ENCODE measurements at regions not wholly inside any gene's neighbourhood (a gene's known extent, or its start where the extent isn't known, plus 50 kb on each side); places are given as distances from the start of the nearest gene placed in this dataset.

DNA sequence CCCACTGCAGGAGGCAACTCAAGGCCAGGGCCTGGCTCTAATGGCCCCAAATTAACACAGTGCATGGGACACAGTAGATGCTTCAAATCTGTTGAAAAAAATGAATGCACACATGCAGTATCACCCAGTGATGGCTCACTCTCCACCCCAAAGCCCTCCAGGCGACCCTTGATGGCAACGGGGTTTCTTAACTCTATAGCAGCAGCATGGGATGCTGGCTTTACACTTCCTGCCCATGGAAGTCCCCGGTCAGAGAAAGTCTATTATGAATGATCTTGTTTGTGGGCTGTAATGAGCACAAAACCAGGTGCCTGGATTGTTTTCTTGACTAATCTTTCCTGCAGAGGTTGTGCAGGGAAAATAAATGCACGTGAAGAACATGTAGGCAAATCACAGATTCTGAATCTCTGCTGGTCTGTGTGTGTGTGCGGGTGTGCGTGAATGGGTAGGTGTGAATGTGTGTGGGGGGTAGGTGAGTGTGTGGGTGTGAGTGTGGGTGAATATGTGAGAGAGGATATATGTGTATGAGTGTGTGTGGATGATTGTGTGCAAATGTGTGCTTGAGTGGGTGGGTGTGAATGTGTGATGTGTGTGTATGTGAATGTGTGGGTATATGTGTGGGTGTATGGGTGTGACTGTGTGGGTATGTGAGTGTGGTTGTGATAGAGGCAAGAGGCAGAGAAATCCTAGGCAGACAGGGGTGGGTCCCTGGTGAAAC, 60.1 kb upstream of the MLN start:
- DNase-seq (ENCODE audit: low read depth), result no peak

DNA sequence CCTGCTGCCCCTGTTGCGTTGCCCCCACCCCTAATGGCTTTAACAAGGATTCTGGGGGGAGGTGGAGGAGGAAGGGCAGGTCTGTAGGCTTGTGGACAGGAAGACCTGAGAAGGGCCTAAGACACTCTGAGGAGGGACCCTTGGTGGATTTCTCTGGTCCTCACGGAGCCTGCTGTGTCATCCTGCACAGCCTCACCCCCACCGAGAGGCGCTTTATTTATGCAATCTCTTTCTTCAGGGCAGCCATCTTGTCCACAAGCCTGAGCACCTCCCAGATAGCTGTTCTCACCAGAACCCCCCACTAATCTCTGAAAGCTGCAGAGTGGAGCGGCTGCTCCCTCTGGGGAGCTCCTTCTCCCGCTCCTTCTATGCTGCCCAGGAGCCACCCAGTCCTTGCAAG, 59.3 kb upstream of the MLN start:
- no peak for DNase-seq (ENCODE audit: low read depth)

GRCh38 chr6:33862536-33862935, 58.7 kb upstream of the MLN start:
- no peak for DNase-seq (ENCODE audit: low read depth)

- DNase-seq (ENCODE audit: low read depth), result no peak
These were observed 57.9 kb upstream of the MLN start for GRCh38 chr6:33861722-33862121.

DNA sequence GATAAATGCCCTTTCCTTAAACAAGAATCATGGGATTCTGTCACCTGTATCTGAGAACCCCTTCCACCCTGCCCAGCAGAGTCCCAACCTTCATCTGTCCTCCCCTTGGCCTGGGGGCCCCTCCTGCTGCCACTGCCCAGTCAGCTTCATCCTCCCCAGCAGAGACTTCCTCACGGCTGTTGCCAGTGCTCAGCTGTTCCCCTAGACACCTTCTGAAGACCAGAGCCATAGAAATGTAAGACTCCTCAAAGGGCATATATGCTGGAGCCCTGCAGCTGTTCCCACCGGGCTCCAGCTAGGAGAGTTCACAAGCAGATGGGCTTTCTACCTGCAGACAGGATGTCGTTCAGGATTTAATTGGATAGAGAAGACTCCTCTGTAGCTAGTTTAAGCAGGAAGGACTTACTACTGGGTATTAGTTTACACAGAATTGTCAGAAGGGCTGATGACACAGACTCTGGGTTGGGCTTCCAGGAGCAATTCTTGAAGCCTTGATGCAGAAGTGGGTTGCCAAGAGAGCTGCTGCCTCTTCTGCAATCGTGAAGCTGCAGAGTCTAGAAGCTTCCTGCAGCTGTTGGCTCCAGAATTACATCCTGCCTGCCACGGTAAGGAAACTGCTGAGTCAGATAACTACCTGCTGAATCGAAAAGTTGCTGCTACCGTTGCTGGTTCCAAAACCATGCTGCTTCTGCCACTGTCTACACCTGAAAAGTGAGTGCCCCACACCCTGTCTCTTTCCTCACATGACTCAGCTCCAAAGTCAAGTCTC, 57.1 kb upstream of the MLN start:
- peak; percentile 21 for DNase-seq (ENCODE audit: low read depth)

DNA sequence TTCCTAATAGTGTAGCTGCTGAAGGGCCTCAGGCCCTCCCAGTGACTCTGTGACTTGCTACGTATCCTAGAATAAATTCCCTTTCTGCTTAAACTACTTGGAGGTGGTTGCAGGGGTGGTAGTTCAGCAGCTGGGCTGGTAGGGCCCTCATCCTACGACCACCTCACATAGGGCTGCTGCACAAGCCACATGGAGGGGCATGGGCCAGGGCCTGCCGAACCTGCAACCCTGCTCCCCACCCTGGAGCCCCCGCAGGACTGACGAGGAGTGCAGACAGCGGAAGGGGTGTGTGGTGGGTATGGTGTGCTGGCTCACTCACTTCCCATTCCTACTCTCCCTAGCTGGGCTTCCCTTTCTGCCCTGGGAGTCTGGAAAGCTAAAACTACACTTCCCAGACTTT, 56.2 kb upstream of the MLN start:
- no peak for DNase-seq (ENCODE audit: low read depth)

GRCh38 chr6:33858804-33859505, 55.2 kb upstream of the MLN start:
- DNase-seq (ENCODE audit: low read depth), result no peak

- no peak for DNase-seq (ENCODE audit: low read depth)
These were observed 54.2 kb upstream of the MLN start for GRCh38 chr6:33857932-33858475.

- DNase-seq (ENCODE audit: low read depth), result no peak
These were observed 53.5 kb upstream of the MLN start for GRCh38 chr6:33857093-33857931.

DNA sequence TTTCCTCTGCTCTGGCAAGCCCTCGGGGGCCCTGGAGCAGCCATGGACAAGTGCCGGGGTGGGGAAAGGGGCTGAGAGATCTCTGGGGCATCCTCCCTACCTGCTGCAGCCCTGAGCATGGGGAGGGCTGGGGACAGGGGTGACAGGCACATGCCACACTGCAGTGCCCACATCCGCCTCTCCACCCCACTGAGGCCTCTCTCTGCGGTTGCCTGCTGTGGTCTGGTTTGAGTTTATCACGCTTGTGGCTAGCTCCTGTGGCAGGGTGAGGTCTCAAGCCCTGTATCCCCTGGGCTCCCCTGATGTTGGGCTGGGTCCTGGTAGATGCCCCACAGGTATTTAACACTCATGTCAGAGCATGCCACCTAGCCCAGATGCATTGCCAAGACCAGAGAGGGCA, 52.9 kb upstream of the MLN start:
- DNase-seq (ENCODE audit: low read depth), result peak; percentile 61

GRCh38 chr6:33856031-33856590, 52.3 kb upstream of the MLN start:
- no peak for DNase-seq (ENCODE audit: low read depth)

DNA sequence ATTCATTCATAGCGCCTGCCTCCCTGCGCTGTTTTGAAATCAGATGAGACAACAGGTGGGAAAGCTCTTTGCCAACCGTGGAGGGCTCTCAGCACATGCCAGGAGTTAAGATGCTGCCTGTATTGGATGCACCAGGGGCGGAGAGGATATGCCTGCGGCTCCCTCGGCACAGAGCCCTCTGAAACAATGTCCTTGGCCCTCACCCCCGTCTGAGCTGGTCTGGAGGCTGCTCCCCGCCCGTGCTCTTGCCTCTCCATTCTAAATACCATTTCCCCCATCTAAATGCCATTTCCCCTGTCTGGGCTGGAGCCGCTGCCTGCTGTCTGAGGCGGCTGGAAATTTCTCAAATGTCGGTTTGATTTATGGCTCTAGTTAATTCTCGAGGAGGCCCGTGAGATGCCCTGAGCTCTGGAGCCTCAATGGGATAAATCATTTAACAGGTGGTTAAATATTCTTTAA, 50.8 kb upstream of the MLN start:
- no peak for DNase-seq (ENCODE audit: low read depth)

GRCh38 chr6:33853736-33854135, 49.9 kb upstream of the MLN start:
- no peak for DNase-seq (ENCODE audit: low read depth)
